HG02840 (cell line): ENCODE measurements at regions not wholly inside any gene's neighbourhood (a gene's known extent, or its start where the extent isn't known, plus 50 kb on each side); places are given as distances from the start of the nearest gene placed in this dataset.

ENCODE experiments used
- ATAC-seq: cut with Tn5 transposase; IDR thresholded peaks from one replicate; pipeline ENCODE4 v1.9.1; 2021; ENCODE audit warnings: mild to moderate bottlenecking, moderate library complexity, moderate number of reproducible peaks; ENCODE audit not compliant: unreplicated experiment, low FRiP score

- ATAC-seq = no peak
Observed at GRCh38 chr6:87912102-87912501, 135.5 kb upstream of the SPACA1 start.

- no peak for ATAC-seq
Observed at GRCh38 chr6:87909849-87910248, 137.8 kb upstream of the SPACA1 start.

- no peak for ATAC-seq
Observed at GRCh38 chr6:87908978-87909811, 138.4 kb upstream of the SPACA1 start.

GRCh38 chr6:87907521-87907920 is 140.1 kb upstream of the SPACA1 start:
- no peak for ATAC-seq

- ATAC-seq = peak; percentile 86
Observed at GRCh38 chr6:87905101-87905641, 142.5 kb upstream of the SPACA1 start.

GRCh38 chr6:87904011-87904410 is 143.6 kb upstream of the SPACA1 start:
- no peak for ATAC-seq

- ATAC-seq = no peak
Observed at GRCh38 chr6:87903323-87903722, 144.3 kb upstream of the SPACA1 start.

GRCh38 chr6:87902383-87902782 is 145.3 kb upstream of the SPACA1 start:
- ATAC-seq = no peak

GRCh38 chr6:87901613-87902012 is 146.0 kb upstream of the SPACA1 start:
- no peak for ATAC-seq

GRCh38 chr6:87900160-87900698 is 147.4 kb upstream of the SPACA1 start:
- no peak for ATAC-seq

- no peak for ATAC-seq
Observed at GRCh38 chr6:87899499-87900147, 148.0 kb upstream of the SPACA1 start.

- ATAC-seq = no peak
Observed at GRCh38 chr6:87897663-87898062, 150.0 kb upstream of the SPACA1 start.

GRCh38 chr6:87897013-87897412 is 150.6 kb upstream of the SPACA1 start:
- no peak for ATAC-seq

GRCh38 chr6:87887266-87887665 is 160.4 kb upstream of the SPACA1 start:
- no peak for ATAC-seq

- no peak for ATAC-seq
Observed at GRCh38 chr6:87884203-87884602, 163.4 kb upstream of the SPACA1 start.

- ATAC-seq = no peak
Observed at GRCh38 chr6:87881342-87881895, 166.2 kb upstream of the SPACA1 start.

GRCh38 chr6:87879132-87879861 is 168.3 kb upstream of the SPACA1 start:
- ATAC-seq = peak; percentile 87

- ATAC-seq = no peak
Observed at GRCh38 chr6:87875781-87876180, 171.9 kb upstream of the SPACA1 start.

GRCh38 chr6:87873556-87873955 is 171.5 kb upstream of the AKIRIN2 start:
- no peak for ATAC-seq

GRCh38 chr6:87870556-87870955 is 168.5 kb upstream of the AKIRIN2 start:
- ATAC-seq = no peak
